Occipital lobe (tissue), 2 donors: ENCODE measurements at regions not wholly inside any gene's neighbourhood (a gene's known extent, or its start where the extent isn't known, plus 50 kb on each side); places are given as distances from the start of the nearest gene placed in this dataset. TPM values are rescaled to one million over a fixed set of nuclear protein-coding genes. Genes with fewer than 3 reads are reported as not detected.

ENCODE experiments used
- DNase-seq: peaks from one replicate; lab custom pipeline; 2025; lab: John Stamatoyannopoulos, UW
- small RNA-seq: library from RNA; depleted of rRNA; stranded (forward); fragments of <200 nt; gene quantifications from one replicate; pipeline ENCODE3, GENCODE V24; 2014

DNA sequence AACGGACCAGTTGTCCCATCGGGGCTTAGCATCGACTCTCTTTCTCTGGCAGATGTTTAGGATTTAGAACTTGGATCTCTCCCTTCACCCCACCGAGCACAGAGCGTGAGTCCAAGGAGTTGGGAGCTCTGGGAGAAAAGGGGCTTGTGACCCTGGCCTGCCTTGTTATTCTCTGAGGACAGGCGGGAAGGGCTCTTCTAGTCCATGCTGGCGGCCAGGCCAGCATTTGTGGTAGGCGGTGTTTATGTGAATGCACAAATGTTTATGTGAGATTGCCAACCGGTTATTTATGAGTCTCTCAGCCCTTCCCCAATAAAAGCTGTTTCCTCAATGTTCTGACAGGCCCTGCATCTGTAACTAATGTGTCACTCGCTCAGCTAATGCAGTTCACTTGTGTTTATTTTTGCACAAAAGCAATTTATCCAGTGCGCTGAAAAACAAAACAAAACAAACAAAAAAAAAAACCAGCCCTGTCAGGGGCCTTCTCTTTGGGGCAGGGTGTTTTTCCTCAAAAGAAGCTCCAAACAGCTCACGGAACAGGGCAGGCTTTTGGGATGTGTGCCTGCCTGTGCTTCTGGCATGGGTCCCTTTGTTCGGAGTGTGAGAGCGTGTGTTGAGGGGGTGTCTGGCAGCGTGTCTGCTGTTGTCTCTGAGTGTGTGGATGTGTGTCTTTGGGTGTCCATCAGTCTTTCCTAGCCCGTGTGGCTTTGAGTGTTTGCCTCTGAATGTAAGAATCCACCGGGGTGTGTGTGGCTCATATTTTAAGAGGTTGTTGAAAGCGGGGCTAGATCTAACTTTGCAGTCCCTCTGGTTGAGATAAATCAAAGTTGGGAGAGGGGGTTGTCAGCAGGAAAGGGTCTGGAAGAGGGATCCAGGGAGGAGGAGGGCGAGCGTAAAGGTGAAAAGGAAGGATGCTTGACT lies 52.8 kb upstream of the HAAO start:
- DNase-seq = no peak

- DNase-seq = no peak
Measured at GRCh38 chr2:42844366-42844765, 52.0 kb upstream of the HAAO start.

DNA sequence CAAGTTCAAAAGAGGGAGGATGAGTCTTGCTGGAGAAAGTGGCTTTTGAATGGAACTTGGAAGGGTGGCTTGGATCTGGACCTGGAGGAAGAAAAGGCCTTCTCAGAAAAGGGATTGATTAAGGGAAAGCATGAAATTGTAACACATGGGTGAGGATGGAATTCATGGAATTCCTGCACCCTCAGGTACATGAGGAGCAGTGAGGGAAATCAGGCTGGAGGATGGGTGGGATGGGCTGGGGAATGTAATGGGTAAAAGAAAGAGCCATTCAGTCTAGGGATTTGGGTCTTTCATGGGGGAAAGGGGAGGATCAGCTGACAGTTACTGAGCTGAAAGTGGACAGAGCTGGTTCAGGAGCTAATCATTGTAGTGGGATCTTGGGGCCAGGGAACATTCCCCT lies 51.2 kb upstream of the HAAO start:
- DNase-seq = no peak

GRCh38 chr2:42843131-42843530 lies 50.7 kb upstream of the HAAO start:
- DNase-seq = no peak

DNA sequence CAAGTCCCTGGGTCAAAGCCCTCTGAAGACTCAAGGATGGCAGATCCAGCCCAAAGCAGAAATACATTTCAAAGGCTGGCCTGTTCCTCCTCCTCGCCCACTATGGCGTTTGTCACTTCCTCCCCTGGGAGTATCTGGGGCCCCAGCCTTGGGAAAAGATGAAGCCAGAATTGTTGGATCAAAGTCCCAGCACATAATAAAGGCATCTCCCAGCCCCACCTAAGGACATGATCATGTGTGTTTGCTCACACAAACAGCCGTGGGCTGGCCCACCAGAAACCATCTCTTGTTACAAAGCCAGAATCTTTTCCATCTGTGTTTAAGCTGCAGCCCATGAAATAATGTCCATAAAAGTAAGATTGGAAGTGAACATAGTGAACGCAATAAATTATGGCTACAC lies 50.1 kb upstream of the HAAO start:
- no peak for DNase-seq

Small RNA genes in the stretch of these regions (small RNA-seq; reads per million reads assigned to genes)
- gene RNU6-242P = not detected
